Endothelial cell of umbilical vein (primary cell): ENCODE measurements at regions not wholly inside any gene's neighbourhood (a gene's known extent, or its start where the extent isn't known, plus 50 kb on each side); places are given as distances from the start of the nearest gene placed in this dataset.

Source experiments
- EZH2 ChIP-seq: IDR thresholded peaks from 2 replicates; pipeline ENCODE4 v1.6.1; 2012; ENCODE audit warnings: borderline replicate concordance, low read depth, mild to moderate bottlenecking, moderate library complexity, low read length, inconsistent platforms; ENCODE audit not compliant: severe bottlenecking
- GATA2 ChIP-seq: IDR thresholded peaks from 2 replicates; pipeline ENCODE4 v1.7.0; 2011; ENCODE audit warnings: low read depth, mild to moderate bottlenecking, moderate library complexity, mixed read lengths, low read length; ENCODE audit not compliant: insufficient read length, insufficient read depth
- MYC ChIP-seq: IDR thresholded peaks from one replicate; pipeline ENCODE4 v1.6.1; 2011; ENCODE audit warnings: mild to moderate bottlenecking, low read depth, low read length
- POLR2A ChIP-seq: IDR thresholded peaks from 2 replicates; pipeline ENCODE4 v1.6.1; 2012; ENCODE audit warnings: low read depth, mild to moderate bottlenecking, control low read depth, low read length
- POLR2AphosphoS5 ChIP-seq: IDR thresholded peaks from 2 replicates; pipeline ENCODE4 v1.6.1; 2012; ENCODE audit warnings: low read depth, mild to moderate bottlenecking, control low read depth, low read length, moderate library complexity; ENCODE audit not compliant: insufficient read depth
- TF ChIP-seq, protein P1 (sequence below), 2 donors: IDR thresholded peaks; 1 replicate in 1 of 2; 2 replicates in 1 of 2; pipeline ENCODE4 v1.5.1; 2011; ENCODE audit warnings: low read length in 2 of 2, mild to moderate bottlenecking in 2 of 2, moderate library complexity in 2 of 2, control low read depth in 1 of 2, inconsistent platforms in 1 of 2, low read depth in 1 of 2; ENCODE audit not compliant: insufficient read depth in 1 of 2; ENCODE audit errors: extremely low read depth in 1 of 2

DNA sequence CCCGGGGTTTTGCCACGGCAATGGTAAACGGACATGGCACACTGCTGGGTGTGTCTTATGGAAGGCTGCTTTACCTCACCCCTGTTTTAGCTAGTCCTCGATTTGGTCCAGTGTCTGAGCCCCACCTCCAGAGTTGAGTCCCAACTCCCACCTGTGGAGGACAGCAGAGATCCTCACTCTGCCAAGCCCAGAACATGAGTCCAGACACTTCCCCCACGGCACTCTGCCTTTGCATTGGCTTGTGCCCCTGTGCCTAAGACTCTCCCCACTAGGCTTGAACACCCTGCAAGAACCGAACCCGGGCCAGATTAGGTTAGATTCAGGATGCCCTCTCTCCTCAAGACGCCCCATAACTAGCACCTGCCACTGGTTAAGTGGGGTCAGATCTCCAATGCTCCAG lies 59.8 kb upstream of the C14orf180 start:
- TF ChIP-seq POLR2A = no peak
- no peak for TF ChIP-seq POLR2AphosphoS5
- TF ChIP-seq MYC = no peak
- no peak for TF ChIP-seq EZH2
- TF ChIP-seq, protein P1, sequence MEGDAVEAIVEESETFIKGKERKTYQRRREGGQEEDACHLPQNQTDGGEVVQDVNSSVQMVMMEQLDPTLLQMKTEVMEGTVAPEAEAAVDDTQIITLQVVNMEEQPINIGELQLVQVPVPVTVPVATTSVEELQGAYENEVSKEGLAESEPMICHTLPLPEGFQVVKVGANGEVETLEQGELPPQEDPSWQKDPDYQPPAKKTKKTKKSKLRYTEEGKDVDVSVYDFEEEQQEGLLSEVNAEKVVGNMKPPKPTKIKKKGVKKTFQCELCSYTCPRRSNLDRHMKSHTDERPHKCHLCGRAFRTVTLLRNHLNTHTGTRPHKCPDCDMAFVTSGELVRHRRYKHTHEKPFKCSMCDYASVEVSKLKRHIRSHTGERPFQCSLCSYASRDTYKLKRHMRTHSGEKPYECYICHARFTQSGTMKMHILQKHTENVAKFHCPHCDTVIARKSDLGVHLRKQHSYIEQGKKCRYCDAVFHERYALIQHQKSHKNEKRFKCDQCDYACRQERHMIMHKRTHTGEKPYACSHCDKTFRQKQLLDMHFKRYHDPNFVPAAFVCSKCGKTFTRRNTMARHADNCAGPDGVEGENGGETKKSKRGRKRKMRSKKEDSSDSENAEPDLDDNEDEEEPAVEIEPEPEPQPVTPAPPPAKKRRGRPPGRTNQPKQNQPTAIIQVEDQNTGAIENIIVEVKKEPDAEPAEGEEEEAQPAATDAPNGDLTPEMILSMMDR (IDR thresholded peaks at IDR 0.05; ENCODE audit: extremely low read depth in 1 of 2, insufficient read depth in 1 of 2, low read depth in 1 of 2, low read length in 2 of 2) = no peak
- TF ChIP-seq GATA2 = no peak
